Ascending aorta (tissue), 2 donors: ENCODE measurements at regions not wholly inside any gene's neighbourhood (a gene's known extent, or its start where the extent isn't known, plus 50 kb on each side); places are given as distances from the start of the nearest gene placed in this dataset.
"Not testable (repeated sequence)": the region's sequence is repeated elsewhere in the genome, so short reads cannot be mapped to it uniquely, and the experiment has no call there.

Experiments
- DNase-seq, 2 donors: peaks; one replicate each; pipeline ENCODE4 v3.0.0-alpha.2; 2019; ENCODE audit warnings: low spot score in 2 of 2
- H3K27ac ChIP-seq, 2 donors: fragments of 200-600 bp; sonication (generic); one replicate each; pipeline ENCODE4 v1.5.1; 2016 to 2017; ENCODE audit warnings: mild to moderate bottlenecking in 1 of 2
- H3K27me3 ChIP-seq: fragments of 200-600 bp; sonication (generic); one replicate; pipeline ENCODE4 v1.5.1; 2017
- H3K36me3 ChIP-seq, 2 donors: fragments of 200-600 bp; sonication (generic); one replicate each; pipeline ENCODE4 v1.5.1; 2016
- H3K4me1 ChIP-seq, 2 donors: fragments of 200-600 bp; sonication (generic); one replicate each; pipeline ENCODE4 v1.5.1; 2016 to 2017; ENCODE audit warnings: mild to moderate bottlenecking in 1 of 2
- H3K4me3 ChIP-seq, 2 donors: fragments of 200-600 bp; sonication (generic); one replicate each; pipeline ENCODE4 v1.5.1; 2016 to 2017; ENCODE audit warnings: mild to moderate bottlenecking in 1 of 2
- H3K9me3 ChIP-seq, 2 donors: fragments of 200-600 bp; sonication (generic); one replicate each; pipeline ENCODE4 v1.5.1; 2016
- CTCF ChIP-seq, 3 experiments: fragments of 200-600 bp in 2 of 3; fragments of 450-650 bp in 1 of 3; sonication (generic) in 2 of 3; IDR thresholded peaks; one replicate each; pipeline ENCODE4 v1.5.1; 2016 to 2019; ENCODE audit warnings: antibody characterized with exemption in 3 of 3, mild to moderate bottlenecking in 1 of 3, moderate library complexity in 1 of 3
- intact Hi-C: fragments of 100-400 bp; cut with DNase I; formaldehyde crosslinking; loops from one replicate; pipeline ENCODE4 v1.15.1; 2023

- DNase-seq: no peak
- no peak overlapping the region for H3K27ac ChIP-seq
- H3K4me3 ChIP-seq: no peak overlapping the region
Observed at GRCh38 chr9:10867194-10867593, 254.4 kb upstream of the PTPRD start.

GRCh38 chr9:10869687-10870086 lies 256.9 kb upstream of the PTPRD start:
- no peaks in the 10 kb centered on the region for H3K36me3 ChIP-seq
- intact Hi-C loops: no loop called here
- DNase-seq: no peak
- H3K27ac ChIP-seq: no peak overlapping the region
- H3K9me3 ChIP-seq: no peaks in the 10 kb centered on the region
- no peak overlapping the region for H3K4me3 ChIP-seq
- no peaks in the 10 kb centered on the region for H3K27me3 ChIP-seq
- TF ChIP-seq CTCF (IDR thresholded peaks at IDR 0.05): no peak
- H3K4me1 ChIP-seq: no peaks in the 10 kb centered on the region

More at GRCh38 chr9:10867194-10867593, 254.4 kb upstream of the PTPRD start:
- Histone ChIP-seq H3K9me3 (no peaks in the 10 kb centered on the region), H3K4me1 (no peaks in the 10 kb centered on the region), H3K36me3 (no peaks in the 10 kb centered on the region), H3K27me3 (no peaks in the 10 kb centered on the region)
- intact Hi-C loops: no loop called here
- TF ChIP-seq CTCF (IDR thresholded peaks at IDR 0.05): no peak

- no peak for DNase-seq
- Histone ChIP-seq H3K4me1 (no peaks in the 10 kb centered on the region), H3K27me3 (no peaks in the 10 kb centered on the region), H3K27ac (no peak overlapping the region), H3K4me3 (no peak overlapping the region), H3K36me3 (no peaks in the 10 kb centered on the region), H3K9me3 (no peaks in the 10 kb centered on the region)
- intact Hi-C loops: no loop called here
- no peak for TF ChIP-seq CTCF (IDR thresholded peaks at IDR 0.05)
Observed at GRCh38 chr9:10873999-10874398, 261.2 kb upstream of the PTPRD start.

- no peaks in the 10 kb centered on the region for H3K4me1 ChIP-seq
- no peak overlapping the region for H3K4me3 ChIP-seq
- DNase-seq: no peak
- no peak overlapping the region for H3K27ac ChIP-seq
- H3K9me3 ChIP-seq: no peaks in the 10 kb centered on the region
- no peaks in the 10 kb centered on the region for H3K36me3 ChIP-seq
- no peaks in the 10 kb centered on the region for H3K27me3 ChIP-seq
- intact Hi-C loops: no loop called here
- TF ChIP-seq CTCF (IDR thresholded peaks at IDR 0.05): no peak
Observed at GRCh38 chr9:10875752-10876151, 262.9 kb upstream of the PTPRD start.

GRCh38 chr9:10876333-10876732 lies 263.5 kb upstream of the PTPRD start:
- intact Hi-C loops: no loop called here
- Histone ChIP-seq H3K36me3 (no peaks in the 10 kb centered on the region), H3K4me3 (no peak overlapping the region), H3K4me1 (no peaks in the 10 kb centered on the region), H3K27me3 (no peaks in the 10 kb centered on the region), H3K9me3 (no peaks in the 10 kb centered on the region), H3K27ac (no peak overlapping the region)
- TF ChIP-seq CTCF (IDR thresholded peaks at IDR 0.05): no peak
- DNase-seq: no peak

GRCh38 chr9:10890266-10890665 lies 277.5 kb upstream of the PTPRD start:
- not testable (repeated sequence) for DNase-seq

More at GRCh38 chr9:10890266-10890665, 277.5 kb upstream of the PTPRD start:
- H3K27me3 ChIP-seq, H3K4me3 ChIP-seq, H3K27ac ChIP-seq, intact Hi-C loops, H3K9me3 ChIP-seq, H3K36me3 ChIP-seq, H3K4me1 ChIP-seq: not testable (repeated sequence)
